Natural killer cell treated with Interleukin-12 subunit alpha and Interleukin-12 subunit beta and Interleukin-15 and Interleukin-18, amount 100 ng/mL, for 72 hours (primary cell): ENCODE measurements at regions not wholly inside any gene's neighbourhood (a gene's known extent, or its start where the extent isn't known, plus 50 kb on each side); places are given as distances from the start of the nearest gene placed in this dataset.

Source experiments
- ATAC-seq, 2 donors: fragments of 150-1000 bp; cut with Tn5 transposase in 1 of 2; sonication (Bioruptor Pico), chemical (Tn5 transposase) in 1 of 2; 2 replicates each; pipeline ENCODE4 v1.10.0; 2021
- DNase-seq: peaks from one replicate; pipeline ENCODE4 v3.0.0; 2022; ENCODE audit warnings: low spot score
- H3K27ac Mint-ChIP-seq, 2 donors: 1 replicate in 1 of 2; 2 replicates in 1 of 2; pipeline ENCODE4 v1.8.0; 2022; ENCODE audit warnings: mixed read lengths in 2 of 2, mild to moderate bottlenecking in 1 of 2, moderate library complexity in 1 of 2
- H3K27me3 Mint-ChIP-seq, 2 donors: 1 replicate in 1 of 2; 2 replicates in 1 of 2; pipeline ENCODE4 v1.8.0; 2022; ENCODE audit warnings: mixed read lengths in 2 of 2
- H3K36me3 Mint-ChIP-seq: one replicate; pipeline ENCODE4 v1.8.0; 2022; ENCODE audit warnings: mixed read lengths
- H3K4me1 Mint-ChIP-seq, 2 donors: 1 replicate in 1 of 2; 2 replicates in 1 of 2; pipeline ENCODE4 v1.8.0; 2022; ENCODE audit warnings: low read depth in 2 of 2, mixed read lengths in 2 of 2, mild to moderate bottlenecking in 1 of 2
- H3K4me3 Mint-ChIP-seq: one replicate; pipeline ENCODE4 v1.8.0; 2022; ENCODE audit warnings: mixed read lengths
- H3K9me3 Mint-ChIP-seq: 2 replicates; pipeline ENCODE4 v1.8.0; 2022; ENCODE audit warnings: mixed read lengths

- H3K27me3 Mint-ChIP-seq = peaks cover 20 to 33% of the 10 kb centered on the region in 2 donors
- no peaks in the 10 kb centered on the region for H3K36me3 Mint-ChIP-seq
- H3K9me3 Mint-ChIP-seq = no peaks in the 10 kb centered on the region
- H3K27ac Mint-ChIP-seq = no peak overlapping the region
- no peak for ATAC-seq
- no peak overlapping the region for H3K4me3 Mint-ChIP-seq
- no peak for DNase-seq
- no peaks in the 10 kb centered on the region for H3K4me1 Mint-ChIP-seq
These were observed 63.8 kb upstream of the TOP3B start for GRCh38 chr22:22046370-22046769.

GRCh38 chr22:22045571-22046335 is 63.2 kb upstream of the TOP3B start:
- Mint-ChIP-seq H3K4me1 (no peaks in the 10 kb centered on the region), H3K27ac (no peak overlapping the region), H3K27me3 (peaks cover 17 to 33% of the 10 kb centered on the region in 2 donors), H3K4me3 (no peak overlapping the region), H3K36me3 (no peaks in the 10 kb centered on the region), H3K9me3 (no peaks in the 10 kb centered on the region)
- ATAC-seq = no peak
- DNase-seq = no peak

- H3K4me1 Mint-ChIP-seq = no peaks in the 10 kb centered on the region
- H3K36me3 Mint-ChIP-seq = no peaks in the 10 kb centered on the region
- no peak overlapping the region for H3K27ac Mint-ChIP-seq
These were observed 61.6 kb upstream of the TOP3B start for GRCh38 chr22:22044153-22044552.

GRCh38 chr22:22043296-22044078 is 60.9 kb upstream of the TOP3B start:
- ATAC-seq (peak in 1 of 2 donors; percentile 46), DNase-seq (no peak)
- Mint-ChIP-seq H3K27ac (no peak overlapping the region), H3K4me3 (no peak overlapping the region), H3K9me3 (no peaks in the 10 kb centered on the region), H3K36me3 (no peaks in the 10 kb centered on the region), H3K4me1 (no peaks in the 10 kb centered on the region), H3K27me3 (peaks cover 21 to 35% of the 10 kb centered on the region in 2 donors)

More at GRCh38 chr22:22044153-22044552, 61.6 kb upstream of the TOP3B start:
- Mint-ChIP-seq H3K27me3 (peaks cover 24 to 40% of the 10 kb centered on the region in 2 donors), H3K9me3 (no peaks in the 10 kb centered on the region), H3K4me3 (no peak overlapping the region)
- no peak for ATAC-seq
- no peak for DNase-seq

GRCh38 chr22:22042599-22043295 is 60.2 kb upstream of the TOP3B start:
- Mint-ChIP-seq H3K36me3 (no peaks in the 10 kb centered on the region), H3K4me3 (no peak overlapping the region), H3K27ac (no peak overlapping the region), H3K4me1 (no peaks in the 10 kb centered on the region), H3K27me3 (peaks cover 21 to 32% of the 10 kb centered on the region in 2 donors), H3K9me3 (no peaks in the 10 kb centered on the region)
- DNase-seq = no peak
- ATAC-seq = no peak

GRCh38 chr22:22042009-22042408 is 59.4 kb upstream of the TOP3B start:
- ATAC-seq (no peak), DNase-seq (no peak)
- no peaks in the 10 kb centered on the region for H3K9me3 Mint-ChIP-seq
- no peak overlapping the region for H3K4me3 Mint-ChIP-seq
- peaks cover 19 to 32% of the 10 kb centered on the region in 2 donors for H3K27me3 Mint-ChIP-seq
- H3K4me1 Mint-ChIP-seq = no peaks in the 10 kb centered on the region
- no peak overlapping the region for H3K27ac Mint-ChIP-seq
- no peaks in the 10 kb centered on the region for H3K36me3 Mint-ChIP-seq

- Mint-ChIP-seq H3K9me3 (no peaks in the 10 kb centered on the region), H3K27ac (no peak overlapping the region), H3K4me1 (no peaks in the 10 kb centered on the region), H3K27me3 (peaks cover 18 to 25% of the 10 kb centered on the region in 2 donors), H3K4me3 (no peak overlapping the region), H3K36me3 (no peaks in the 10 kb centered on the region)
- DNase-seq (no peak), ATAC-seq (no peak)
These were observed 58.3 kb upstream of the TOP3B start for GRCh38 chr22:22040908-22041307.

GRCh38 chr22:22040472-22040871 is 57.9 kb upstream of the TOP3B start:
- H3K9me3 Mint-ChIP-seq = no peaks in the 10 kb centered on the region
- H3K36me3 Mint-ChIP-seq = no peaks in the 10 kb centered on the region
- peaks cover 20 to 27% of the 10 kb centered on the region in 2 donors for H3K27me3 Mint-ChIP-seq
- DNase-seq (no peak), ATAC-seq (no peak)
- no peak overlapping the region for H3K4me3 Mint-ChIP-seq
- H3K27ac Mint-ChIP-seq = no peak overlapping the region
- no peaks in the 10 kb centered on the region for H3K4me1 Mint-ChIP-seq

- peaks cover 24 to 27% of the 10 kb centered on the region in 2 donors for H3K27me3 Mint-ChIP-seq
- H3K36me3 Mint-ChIP-seq = no peaks in the 10 kb centered on the region
- H3K4me1 Mint-ChIP-seq = no peaks in the 10 kb centered on the region
- DNase-seq (no peak), ATAC-seq (no peak)
- H3K9me3 Mint-ChIP-seq = no peaks in the 10 kb centered on the region
- H3K4me3 Mint-ChIP-seq = no peak overlapping the region
- H3K27ac Mint-ChIP-seq = no peak overlapping the region
These were observed 56.9 kb upstream of the TOP3B start for GRCh38 chr22:22039286-22040074.

- H3K27me3 Mint-ChIP-seq = peaks cover 27 to 34% of the 10 kb centered on the region in 2 donors
- no peaks in the 10 kb centered on the region for H3K9me3 Mint-ChIP-seq
- H3K27ac Mint-ChIP-seq = no peak overlapping the region
- DNase-seq (no peak), ATAC-seq (peak in 1 of 2 donors; percentile 48)
- H3K4me3 Mint-ChIP-seq = no peak overlapping the region
- H3K36me3 Mint-ChIP-seq = no peaks in the 10 kb centered on the region
- no peaks in the 10 kb centered on the region for H3K4me1 Mint-ChIP-seq
These were observed 55.7 kb upstream of the TOP3B start for GRCh38 chr22:22038178-22038880.

GRCh38 chr22:22037740-22038139 is 55.2 kb upstream of the TOP3B start:
- Mint-ChIP-seq H3K27ac (no peak overlapping the region), H3K4me1 (no peaks in the 10 kb centered on the region), H3K4me3 (no peak overlapping the region), H3K27me3 (peaks cover 27 to 36% of the 10 kb centered on the region in 2 donors), H3K36me3 (no peaks in the 10 kb centered on the region), H3K9me3 (no peaks in the 10 kb centered on the region)
- ATAC-seq = no peak
- DNase-seq = no peak

- no peak overlapping the region for H3K4me3 Mint-ChIP-seq
- H3K27ac Mint-ChIP-seq = no peak overlapping the region
- H3K9me3 Mint-ChIP-seq = no peaks in the 10 kb centered on the region
- ATAC-seq = no peak
- no peaks in the 10 kb centered on the region for H3K4me1 Mint-ChIP-seq
- no peaks in the 10 kb centered on the region for H3K36me3 Mint-ChIP-seq
- peaks cover 27 to 36% of the 10 kb centered on the region in 2 donors for H3K27me3 Mint-ChIP-seq
- DNase-seq = no peak
These were observed 54.6 kb upstream of the TOP3B start for GRCh38 chr22:22037229-22037628.

GRCh38 chr22:22036588-22036987 is 54.0 kb upstream of the TOP3B start:
- DNase-seq (no peak), ATAC-seq (no peak)
- Mint-ChIP-seq H3K4me3 (no peak overlapping the region), H3K9me3 (no peaks in the 10 kb centered on the region), H3K27ac (no peak overlapping the region), H3K4me1 (no peaks in the 10 kb centered on the region), H3K36me3 (no peaks in the 10 kb centered on the region), H3K27me3 (peaks cover 23 to 29% of the 10 kb centered on the region in 2 donors)
